ENCODE measurements at regions not wholly inside any gene's neighbourhood (a gene's known extent, or its start where the extent isn't known, plus 50 kb on each side); places are given as distances from the start of the nearest gene placed in this dataset.

DNA sequence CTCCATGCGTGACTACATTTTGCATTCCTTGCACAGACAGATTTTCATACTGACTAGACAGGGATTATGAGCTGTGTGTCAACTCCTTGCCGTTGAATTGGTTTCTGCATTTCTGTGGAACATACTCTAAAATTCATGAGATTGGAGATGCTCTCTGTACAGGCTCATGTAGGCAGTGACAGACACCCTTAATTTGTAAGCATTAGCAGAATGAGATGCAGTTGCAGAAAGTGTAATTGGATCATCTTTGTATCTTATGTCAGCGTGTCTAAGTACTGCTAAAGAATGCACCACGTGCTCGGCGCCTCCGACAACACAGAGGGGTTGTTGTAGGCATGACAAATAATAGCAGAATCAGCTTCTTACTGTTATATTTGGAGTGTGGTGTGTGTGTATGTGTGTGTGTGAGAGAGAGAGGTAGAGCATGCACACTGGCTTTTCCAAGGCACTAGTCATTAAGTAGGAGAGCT, 212.4 kb downstream of the CMPK2 start:
- H3K27me3 ChIP-seq (ENCODE audit: insufficient read depth, low read length): no peaks in the 10 kb centered on the region
- H3K4me3 ChIP-seq (ENCODE audit: insufficient read depth, low read depth, low read length): no peak overlapping the region
- Mint-ChIP-seq H3K4me3 (ENCODE audit: unreplicated experiment) (no peak overlapping the region), H3K9me3 (ENCODE audit: unreplicated experiment) (peaks cover 4% of the 10 kb centered on the region), H3K36me3 (ENCODE audit: low read depth, unreplicated experiment) (no peaks in the 10 kb centered on the region), H3K4me1 (ENCODE audit: low read depth, unreplicated experiment) (no peaks in the 10 kb centered on the region), H3K27me3 (ENCODE audit: low read depth, unreplicated experiment) (no peaks in the 10 kb centered on the region), H3K27ac (ENCODE audit: unreplicated experiment) (no peak overlapping the region)
- no peaks in the 10 kb centered on the region for H3K36me3 ChIP-seq (ENCODE audit: insufficient read depth, low read length)
- TF ChIP-seq, protein P1, sequence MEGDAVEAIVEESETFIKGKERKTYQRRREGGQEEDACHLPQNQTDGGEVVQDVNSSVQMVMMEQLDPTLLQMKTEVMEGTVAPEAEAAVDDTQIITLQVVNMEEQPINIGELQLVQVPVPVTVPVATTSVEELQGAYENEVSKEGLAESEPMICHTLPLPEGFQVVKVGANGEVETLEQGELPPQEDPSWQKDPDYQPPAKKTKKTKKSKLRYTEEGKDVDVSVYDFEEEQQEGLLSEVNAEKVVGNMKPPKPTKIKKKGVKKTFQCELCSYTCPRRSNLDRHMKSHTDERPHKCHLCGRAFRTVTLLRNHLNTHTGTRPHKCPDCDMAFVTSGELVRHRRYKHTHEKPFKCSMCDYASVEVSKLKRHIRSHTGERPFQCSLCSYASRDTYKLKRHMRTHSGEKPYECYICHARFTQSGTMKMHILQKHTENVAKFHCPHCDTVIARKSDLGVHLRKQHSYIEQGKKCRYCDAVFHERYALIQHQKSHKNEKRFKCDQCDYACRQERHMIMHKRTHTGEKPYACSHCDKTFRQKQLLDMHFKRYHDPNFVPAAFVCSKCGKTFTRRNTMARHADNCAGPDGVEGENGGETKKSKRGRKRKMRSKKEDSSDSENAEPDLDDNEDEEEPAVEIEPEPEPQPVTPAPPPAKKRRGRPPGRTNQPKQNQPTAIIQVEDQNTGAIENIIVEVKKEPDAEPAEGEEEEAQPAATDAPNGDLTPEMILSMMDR (IDR thresholded peaks at IDR 0.05; ENCODE audit: insufficient read depth, low read depth, low read length): no peak
- TF ChIP-seq EZH2 (IDR thresholded peaks at IDR 0.05; ENCODE audit: insufficient read depth, low read length): no peak
- H4K20me1 ChIP-seq (ENCODE audit: insufficient read depth, low read length): no peaks in the 10 kb centered on the region
- no peaks in the 10 kb centered on the region for H3K4me1 ChIP-seq (ENCODE audit: insufficient read depth, low read length)
- FAIRE-seq (no peak), DNase-seq (ENCODE audit: low read depth) (no peak)
- H3K9me3 ChIP-seq (ENCODE audit: insufficient read depth, low read depth, low read length): no peaks in the 10 kb centered on the region
- no peaks in the 10 kb centered on the region for H3K79me2 ChIP-seq (ENCODE audit: insufficient read depth, low read length)
- H3K9ac ChIP-seq (ENCODE audit: low read length): no peak overlapping the region
- no peak overlapping the region for H3K4me2 ChIP-seq (ENCODE audit: low read length)
- H3K27ac ChIP-seq (ENCODE audit: low read depth, low read length): no peak overlapping the region
- no peak overlapping the region for H2AFZ ChIP-seq (ENCODE audit: low read depth, low read length)

DNA sequence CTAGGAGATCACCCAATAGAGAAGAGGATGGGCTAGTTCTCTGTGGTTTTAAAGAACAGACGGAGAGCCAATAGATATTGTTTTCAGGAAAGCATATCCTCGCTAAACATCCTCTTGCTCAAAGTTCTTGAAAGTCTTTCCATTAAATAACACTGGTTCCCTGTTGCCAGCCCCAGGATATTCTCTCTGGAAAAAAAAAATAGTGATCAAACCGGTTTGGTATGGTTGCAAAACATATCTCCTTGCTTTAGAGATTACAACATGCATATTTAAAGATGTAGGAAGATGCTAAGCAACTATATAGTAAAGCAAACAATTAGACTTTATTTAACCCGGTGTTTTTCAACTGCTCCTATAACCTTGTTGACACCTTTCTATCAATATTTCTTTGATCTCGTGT, 211.4 kb downstream of the CMPK2 start:
- no peaks in the 10 kb centered on the region for H3K4me1 ChIP-seq (ENCODE audit: insufficient read depth, low read length)
- no peak overlapping the region for H3K4me3 ChIP-seq (ENCODE audit: insufficient read depth, low read depth, low read length)
- no peaks in the 10 kb centered on the region for H3K36me3 ChIP-seq (ENCODE audit: insufficient read depth, low read length)
- H3K27me3 Mint-ChIP-seq (ENCODE audit: low read depth, unreplicated experiment): no peaks in the 10 kb centered on the region
- H3K9me3 Mint-ChIP-seq (ENCODE audit: unreplicated experiment): peaks cover 4% of the 10 kb centered on the region
- H3K79me2 ChIP-seq (ENCODE audit: insufficient read depth, low read length): no peaks in the 10 kb centered on the region
- no peaks in the 10 kb centered on the region for H4K20me1 ChIP-seq (ENCODE audit: insufficient read depth, low read length)
- no peak overlapping the region for H3K4me2 ChIP-seq (ENCODE audit: low read length)
- no peak overlapping the region for H3K27ac ChIP-seq (ENCODE audit: low read depth, low read length)
- H3K9me3 ChIP-seq (ENCODE audit: insufficient read depth, low read depth, low read length): no peaks in the 10 kb centered on the region
- DNase-seq (ENCODE audit: low read depth): no peak
- H3K27ac Mint-ChIP-seq (ENCODE audit: unreplicated experiment): no peak overlapping the region
- no peak for FAIRE-seq
- H3K4me1 Mint-ChIP-seq (ENCODE audit: low read depth, unreplicated experiment): no peaks in the 10 kb centered on the region
- no peak overlapping the region for H3K9ac ChIP-seq (ENCODE audit: low read length)
- TF ChIP-seq, protein P1 (IDR thresholded peaks at IDR 0.05; ENCODE audit: insufficient read depth, low read depth, low read length): no peak
- TF ChIP-seq EZH2 (IDR thresholded peaks at IDR 0.05; ENCODE audit: insufficient read depth, low read length): no peak
- H3K36me3 Mint-ChIP-seq (ENCODE audit: low read depth, unreplicated experiment): no peaks in the 10 kb centered on the region
- no peaks in the 10 kb centered on the region for H3K27me3 ChIP-seq (ENCODE audit: insufficient read depth, low read length)
- no peak overlapping the region for H2AFZ ChIP-seq (ENCODE audit: low read depth, low read length)
- no peak overlapping the region for H3K4me3 Mint-ChIP-seq (ENCODE audit: unreplicated experiment)

DNA sequence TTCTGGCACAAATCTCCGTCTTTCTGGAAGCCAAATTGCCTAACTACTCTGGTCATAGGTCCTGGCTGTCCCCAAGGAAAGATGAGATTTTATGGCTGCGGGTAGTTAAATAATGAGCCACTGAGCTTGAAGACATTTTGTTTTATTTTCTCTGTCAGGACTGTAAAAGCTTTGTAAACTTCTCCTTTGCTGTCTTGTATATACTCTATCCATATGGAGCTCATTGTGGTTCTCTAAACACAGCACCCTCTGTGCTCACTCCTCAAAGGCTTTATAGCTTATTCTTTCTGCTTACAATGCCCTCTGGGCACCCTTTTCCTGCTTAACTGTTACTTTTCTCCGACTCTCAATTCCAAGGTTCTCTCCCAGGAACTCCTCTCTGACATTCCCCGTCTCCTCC, 209.1 kb downstream of the CMPK2 start:
- Histone ChIP-seq H3K36me3 (ENCODE audit: insufficient read depth, low read length) (no peaks in the 10 kb centered on the region), H3K9ac (ENCODE audit: low read length) (no peak overlapping the region), H3K4me3 (ENCODE audit: insufficient read depth, low read depth, low read length) (no peak overlapping the region), H3K27me3 (ENCODE audit: insufficient read depth, low read length) (no peaks in the 10 kb centered on the region), H3K4me1 (ENCODE audit: insufficient read depth, low read length) (no peaks in the 10 kb centered on the region), H3K4me2 (ENCODE audit: low read length) (no peak overlapping the region), H3K79me2 (ENCODE audit: insufficient read depth, low read length) (no peaks in the 10 kb centered on the region), H3K9me3 (ENCODE audit: insufficient read depth, low read depth, low read length) (no peaks in the 10 kb centered on the region), H2AFZ (ENCODE audit: low read depth, low read length) (no peak overlapping the region), H3K27ac (ENCODE audit: low read depth, low read length) (no peak overlapping the region), H4K20me1 (ENCODE audit: insufficient read depth, low read length) (no peaks in the 10 kb centered on the region)
- TF ChIP-seq EZH2 (IDR thresholded peaks at IDR 0.05; ENCODE audit: insufficient read depth, low read length): no peak
- TF ChIP-seq, protein P1 (IDR thresholded peaks at IDR 0.05; ENCODE audit: insufficient read depth, low read depth, low read length): no peak
- no peaks in the 10 kb centered on the region for H3K36me3 Mint-ChIP-seq (ENCODE audit: low read depth, unreplicated experiment)
- FAIRE-seq: no peak
- no peaks in the 10 kb centered on the region for H3K4me1 Mint-ChIP-seq (ENCODE audit: low read depth, unreplicated experiment)
- peaks cover 2% of the 10 kb centered on the region for H3K9me3 Mint-ChIP-seq (ENCODE audit: unreplicated experiment)
- no peak overlapping the region for H3K4me3 Mint-ChIP-seq (ENCODE audit: unreplicated experiment)
- no peak for DNase-seq (ENCODE audit: low read depth)
- no peaks in the 10 kb centered on the region for H3K27me3 Mint-ChIP-seq (ENCODE audit: low read depth, unreplicated experiment)
- no peak overlapping the region for H3K27ac Mint-ChIP-seq (ENCODE audit: unreplicated experiment)
